H1 (cell line): ENCODE measurements at regions not wholly inside any gene's neighbourhood (a gene's known extent, or its start where the extent isn't known, plus 50 kb on each side); places are given as distances from the start of the nearest gene placed in this dataset.

Source experiments
- ASH2L ChIP-seq: fragments of 200-600, 300-600 bp; sonication (generic); IDR thresholded peaks from one replicate; pipeline ENCODE4 v1.7.1; 2017; ENCODE audit warnings: low read length
- CBX8 ChIP-seq: fragments of 300-800, 300-1000 bp; sonication (generic); IDR thresholded peaks from 2 replicates; pipeline ENCODE4 v1.7.1; 2016; ENCODE audit warnings: low read depth, low read length, borderline replicate concordance
- CHD1 ChIP-seq: IDR thresholded peaks from 2 replicates; pipeline ENCODE4 v1.6.1; 2012; ENCODE audit warnings: low read depth, low read length, improper control_type of control experiment
- CHD2 ChIP-seq: IDR thresholded peaks from 2 replicates; pipeline ENCODE4 v1.6.1; 2012; ENCODE audit warnings: low read length, improper control_type of control experiment
- E2F6 ChIP-seq: IDR thresholded peaks from 2 replicates; pipeline ENCODE4 v1.6.1; 2012; ENCODE audit warnings: inconsistent platforms
- FOSL1 ChIP-seq: IDR thresholded peaks from 2 replicates; pipeline ENCODE4 v1.6.1; 2011; ENCODE audit warnings: mild to moderate bottlenecking, low read depth, low read length, moderate library complexity; ENCODE audit not compliant: insufficient read depth
- NRF1 ChIP-seq: IDR thresholded peaks from 2 replicates; pipeline ENCODE4 v1.6.1; 2011; ENCODE audit warnings: mild to moderate bottlenecking, low read depth, low read length, improper control_type of control experiment
- POLR2A ChIP-seq, 2 experiments: IDR thresholded peaks; 1 replicate in 1 of 2; 2 replicates in 1 of 2; pipeline ENCODE4 v1.6.1; 2011; ENCODE audit warnings: low read depth in 2 of 2, low read length in 2 of 2, mild to moderate bottlenecking in 2 of 2; ENCODE audit errors: control extremely low read depth in 1 of 2
- SIX5 ChIP-seq: IDR thresholded peaks from 2 replicates; pipeline ENCODE4 v1.6.1; 2011; ENCODE audit warnings: mild to moderate bottlenecking, low read depth, low read length
- TEAD4 ChIP-seq: IDR thresholded peaks from 2 replicates; pipeline ENCODE4 v1.6.1; 2012; ENCODE audit warnings: low read depth, low read length, inconsistent platforms, mixed read lengths
- TF ChIP-seq, protein P1 (sequence below): fragments of 300-600 bp; sonication (generic); IDR thresholded peaks from 2 replicates; pipeline ENCODE4 v1.7.1; 2012; ENCODE audit warnings: low read length, moderate library complexity, mild to moderate bottlenecking, inconsistent platforms; ENCODE audit not compliant: insufficient replicate concordance
- TF ChIP-seq, protein P2 (sequence below): IDR thresholded peaks from 2 replicates; pipeline ENCODE4 v1.6.1; 2011; ENCODE audit warnings: low read length, improper control_type of control experiment

DNA sequence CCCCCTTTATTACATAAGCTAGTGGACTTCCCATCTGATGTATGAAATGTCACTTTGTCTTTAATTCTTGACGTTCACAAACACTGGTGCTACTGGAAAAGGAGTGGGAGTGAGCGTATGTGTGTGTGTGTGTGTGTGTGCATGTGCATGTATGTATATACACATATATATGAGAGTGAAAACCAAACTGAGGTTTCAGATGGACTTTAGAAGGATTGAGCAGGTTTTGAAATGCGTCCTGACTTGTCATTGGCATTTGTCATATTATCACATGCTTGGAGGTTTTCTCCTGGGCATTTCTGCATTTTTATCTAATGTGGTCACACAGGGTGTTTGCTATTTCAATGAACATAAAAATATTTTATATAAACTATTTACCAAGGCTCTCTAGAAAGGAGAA is 1085.9 kb downstream of the BCL11B start (continued):
- TF ChIP-seq, protein P1, sequence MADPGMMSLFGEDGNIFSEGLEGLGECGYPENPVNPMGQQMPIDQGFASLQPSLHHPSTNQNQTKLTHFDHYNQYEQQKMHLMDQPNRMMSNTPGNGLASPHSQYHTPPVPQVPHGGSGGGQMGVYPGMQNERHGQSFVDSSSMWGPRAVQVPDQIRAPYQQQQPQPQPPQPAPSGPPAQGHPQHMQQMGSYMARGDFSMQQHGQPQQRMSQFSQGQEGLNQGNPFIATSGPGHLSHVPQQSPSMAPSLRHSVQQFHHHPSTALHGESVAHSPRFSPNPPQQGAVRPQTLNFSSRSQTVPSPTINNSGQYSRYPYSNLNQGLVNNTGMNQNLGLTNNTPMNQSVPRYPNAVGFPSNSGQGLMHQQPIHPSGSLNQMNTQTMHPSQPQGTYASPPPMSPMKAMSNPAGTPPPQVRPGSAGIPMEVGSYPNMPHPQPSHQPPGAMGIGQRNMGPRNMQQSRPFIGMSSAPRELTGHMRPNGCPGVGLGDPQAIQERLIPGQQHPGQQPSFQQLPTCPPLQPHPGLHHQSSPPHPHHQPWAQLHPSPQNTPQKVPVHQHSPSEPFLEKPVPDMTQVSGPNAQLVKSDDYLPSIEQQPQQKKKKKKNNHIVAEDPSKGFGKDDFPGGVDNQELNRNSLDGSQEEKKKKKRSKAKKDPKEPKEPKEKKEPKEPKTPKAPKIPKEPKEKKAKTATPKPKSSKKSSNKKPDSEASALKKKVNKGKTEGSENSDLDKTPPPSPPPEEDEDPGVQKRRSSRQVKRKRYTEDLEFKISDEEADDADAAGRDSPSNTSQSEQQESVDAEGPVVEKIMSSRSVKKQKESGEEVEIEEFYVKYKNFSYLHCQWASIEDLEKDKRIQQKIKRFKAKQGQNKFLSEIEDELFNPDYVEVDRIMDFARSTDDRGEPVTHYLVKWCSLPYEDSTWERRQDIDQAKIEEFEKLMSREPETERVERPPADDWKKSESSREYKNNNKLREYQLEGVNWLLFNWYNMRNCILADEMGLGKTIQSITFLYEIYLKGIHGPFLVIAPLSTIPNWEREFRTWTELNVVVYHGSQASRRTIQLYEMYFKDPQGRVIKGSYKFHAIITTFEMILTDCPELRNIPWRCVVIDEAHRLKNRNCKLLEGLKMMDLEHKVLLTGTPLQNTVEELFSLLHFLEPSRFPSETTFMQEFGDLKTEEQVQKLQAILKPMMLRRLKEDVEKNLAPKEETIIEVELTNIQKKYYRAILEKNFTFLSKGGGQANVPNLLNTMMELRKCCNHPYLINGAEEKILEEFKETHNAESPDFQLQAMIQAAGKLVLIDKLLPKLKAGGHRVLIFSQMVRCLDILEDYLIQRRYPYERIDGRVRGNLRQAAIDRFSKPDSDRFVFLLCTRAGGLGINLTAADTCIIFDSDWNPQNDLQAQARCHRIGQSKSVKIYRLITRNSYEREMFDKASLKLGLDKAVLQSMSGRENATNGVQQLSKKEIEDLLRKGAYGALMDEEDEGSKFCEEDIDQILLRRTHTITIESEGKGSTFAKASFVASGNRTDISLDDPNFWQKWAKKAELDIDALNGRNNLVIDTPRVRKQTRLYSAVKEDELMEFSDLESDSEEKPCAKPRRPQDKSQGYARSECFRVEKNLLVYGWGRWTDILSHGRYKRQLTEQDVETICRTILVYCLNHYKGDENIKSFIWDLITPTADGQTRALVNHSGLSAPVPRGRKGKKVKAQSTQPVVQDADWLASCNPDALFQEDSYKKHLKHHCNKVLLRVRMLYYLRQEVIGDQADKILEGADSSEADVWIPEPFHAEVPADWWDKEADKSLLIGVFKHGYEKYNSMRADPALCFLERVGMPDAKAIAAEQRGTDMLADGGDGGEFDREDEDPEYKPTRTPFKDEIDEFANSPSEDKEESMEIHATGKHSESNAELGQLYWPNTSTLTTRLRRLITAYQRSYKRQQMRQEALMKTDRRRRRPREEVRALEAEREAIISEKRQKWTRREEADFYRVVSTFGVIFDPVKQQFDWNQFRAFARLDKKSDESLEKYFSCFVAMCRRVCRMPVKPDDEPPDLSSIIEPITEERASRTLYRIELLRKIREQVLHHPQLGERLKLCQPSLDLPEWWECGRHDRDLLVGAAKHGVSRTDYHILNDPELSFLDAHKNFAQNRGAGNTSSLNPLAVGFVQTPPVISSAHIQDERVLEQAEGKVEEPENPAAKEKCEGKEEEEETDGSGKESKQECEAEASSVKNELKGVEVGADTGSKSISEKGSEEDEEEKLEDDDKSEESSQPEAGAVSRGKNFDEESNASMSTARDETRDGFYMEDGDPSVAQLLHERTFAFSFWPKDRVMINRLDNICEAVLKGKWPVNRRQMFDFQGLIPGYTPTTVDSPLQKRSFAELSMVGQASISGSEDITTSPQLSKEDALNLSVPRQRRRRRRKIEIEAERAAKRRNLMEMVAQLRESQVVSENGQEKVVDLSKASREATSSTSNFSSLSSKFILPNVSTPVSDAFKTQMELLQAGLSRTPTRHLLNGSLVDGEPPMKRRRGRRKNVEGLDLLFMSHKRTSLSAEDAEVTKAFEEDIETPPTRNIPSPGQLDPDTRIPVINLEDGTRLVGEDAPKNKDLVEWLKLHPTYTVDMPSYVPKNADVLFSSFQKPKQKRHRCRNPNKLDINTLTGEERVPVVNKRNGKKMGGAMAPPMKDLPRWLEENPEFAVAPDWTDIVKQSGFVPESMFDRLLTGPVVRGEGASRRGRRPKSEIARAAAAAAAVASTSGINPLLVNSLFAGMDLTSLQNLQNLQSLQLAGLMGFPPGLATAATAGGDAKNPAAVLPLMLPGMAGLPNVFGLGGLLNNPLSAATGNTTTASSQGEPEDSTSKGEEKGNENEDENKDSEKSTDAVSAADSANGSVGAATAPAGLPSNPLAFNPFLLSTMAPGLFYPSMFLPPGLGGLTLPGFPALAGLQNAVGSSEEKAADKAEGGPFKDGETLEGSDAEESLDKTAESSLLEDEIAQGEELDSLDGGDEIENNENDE: no peak
- TF ChIP-seq E2F6 (no peak), TEAD4 (no peak), CBX8 (no peak), CHD1 (no peak), POLR2A (IDR thresholded peaks at IDR 0.05; ENCODE audit: control extremely low read depth in 1 of 2, low read depth in 2 of 2, low read length in 2 of 2) (no peak), CHD2 (no peak), SIX5 (no peak), NRF1 (no peak), ASH2L (no peak), FOSL1 (no peak)
- TF ChIP-seq, protein P2, sequence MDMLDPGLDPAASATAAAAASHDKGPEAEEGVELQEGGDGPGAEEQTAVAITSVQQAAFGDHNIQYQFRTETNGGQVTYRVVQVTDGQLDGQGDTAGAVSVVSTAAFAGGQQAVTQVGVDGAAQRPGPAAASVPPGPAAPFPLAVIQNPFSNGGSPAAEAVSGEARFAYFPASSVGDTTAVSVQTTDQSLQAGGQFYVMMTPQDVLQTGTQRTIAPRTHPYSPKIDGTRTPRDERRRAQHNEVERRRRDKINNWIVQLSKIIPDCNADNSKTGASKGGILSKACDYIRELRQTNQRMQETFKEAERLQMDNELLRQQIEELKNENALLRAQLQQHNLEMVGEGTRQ: no peak
